Nucleus accumbens (tissue), 56 donors: ENCODE measurements at regions not wholly inside any gene's neighbourhood (a gene's known extent, or its start where the extent isn't known, plus 50 kb on each side); places are given as distances from the start of the nearest gene placed in this dataset.
"Not testable (repeated sequence)": the region's sequence is repeated elsewhere in the genome, so short reads cannot be mapped to it uniquely, and the experiment has no call there.

ENCODE experiments used
- DNase-seq, 56 donors: peaks; one replicate each; lab custom pipeline; 2025; lab: John Stamatoyannopoulos, UW

DNA sequence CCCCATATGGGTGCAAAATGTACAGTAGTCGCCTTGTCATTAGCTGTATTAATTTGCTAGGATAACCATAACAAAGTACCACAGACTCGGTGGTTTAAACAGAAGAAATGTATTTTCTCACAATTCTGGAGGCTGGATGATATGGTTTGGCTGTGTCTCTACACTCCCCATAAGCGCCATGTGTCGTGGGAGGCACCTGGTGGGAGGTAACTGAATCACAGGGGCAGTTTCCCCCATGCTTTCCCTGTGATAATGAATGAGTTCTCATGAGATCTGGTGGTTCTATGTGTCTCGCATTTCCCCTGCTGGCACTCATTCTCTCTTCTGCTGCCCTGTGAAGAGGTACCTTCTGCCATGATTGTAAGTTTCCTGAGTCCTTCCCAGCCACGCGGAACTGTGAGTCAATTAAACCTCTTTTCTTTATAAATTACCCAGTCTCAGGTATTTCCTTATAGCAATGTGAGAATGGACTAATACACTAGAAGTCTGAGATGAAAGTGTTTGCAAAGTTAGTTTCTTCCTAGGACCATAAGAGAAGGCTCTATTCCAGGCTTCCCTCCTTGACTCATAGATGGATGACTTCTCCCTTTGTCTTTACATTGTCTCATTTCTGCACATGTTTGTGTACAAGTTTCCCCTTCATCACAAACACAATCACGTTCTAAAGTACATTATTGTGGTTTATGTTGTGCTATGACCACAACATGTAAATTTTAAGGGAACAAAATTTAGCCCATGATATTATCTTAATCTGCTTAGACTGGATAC lies 1442.6 kb downstream of the SUCLG1 start:
- DNase-seq, result no peak

DNA sequence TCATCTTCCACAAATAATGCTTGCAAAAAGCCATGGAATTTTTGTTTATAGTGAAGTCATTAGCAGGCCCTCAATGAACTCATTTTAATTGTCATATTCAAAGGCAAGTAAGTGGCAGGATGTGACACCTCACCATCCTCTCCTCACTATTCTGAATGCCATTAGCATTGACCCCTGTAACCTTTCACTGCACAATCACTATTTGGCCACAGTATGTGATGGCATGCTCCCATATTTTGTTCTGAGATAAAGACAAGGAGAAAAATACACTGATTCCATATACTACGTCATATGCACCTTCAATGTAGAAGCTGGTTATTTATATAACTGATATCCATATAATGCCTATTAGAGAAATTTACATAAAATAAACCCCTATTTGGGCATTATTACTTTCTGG lies 1443.2 kb downstream of the SUCLG1 start:
- DNase-seq, result no peak

DNA sequence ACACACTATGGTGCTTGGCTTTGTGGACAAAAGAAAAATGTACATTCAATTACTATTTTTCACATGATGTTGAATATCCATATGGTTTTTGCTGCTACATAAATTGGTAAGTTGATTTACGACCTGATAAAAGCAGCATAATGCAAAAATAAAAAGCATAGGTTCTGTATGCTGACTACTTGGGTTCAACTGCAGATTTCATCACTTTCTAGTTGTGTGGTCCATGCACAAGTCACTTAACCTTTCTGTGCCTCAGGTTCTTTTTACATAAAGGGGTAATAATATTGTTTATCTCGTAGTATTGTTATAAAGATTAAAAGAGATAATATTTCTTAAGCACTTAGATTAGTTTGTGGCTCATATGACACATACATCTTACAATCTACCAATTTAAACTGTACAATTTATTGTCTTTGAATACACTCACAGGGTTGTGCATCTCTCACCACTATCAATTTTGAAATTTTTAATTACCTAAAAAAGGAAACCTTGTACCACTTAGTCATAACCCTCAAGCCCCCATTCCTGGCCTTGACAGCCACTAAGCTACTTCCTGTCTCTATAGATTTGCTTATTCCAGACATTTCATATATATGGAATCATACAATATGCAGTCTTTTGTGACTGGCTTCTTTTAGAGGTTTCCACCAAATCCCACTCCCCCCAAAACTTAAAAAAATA lies 1443.9 kb downstream of the SUCLG1 start:
- DNase-seq, result no peak

DNA sequence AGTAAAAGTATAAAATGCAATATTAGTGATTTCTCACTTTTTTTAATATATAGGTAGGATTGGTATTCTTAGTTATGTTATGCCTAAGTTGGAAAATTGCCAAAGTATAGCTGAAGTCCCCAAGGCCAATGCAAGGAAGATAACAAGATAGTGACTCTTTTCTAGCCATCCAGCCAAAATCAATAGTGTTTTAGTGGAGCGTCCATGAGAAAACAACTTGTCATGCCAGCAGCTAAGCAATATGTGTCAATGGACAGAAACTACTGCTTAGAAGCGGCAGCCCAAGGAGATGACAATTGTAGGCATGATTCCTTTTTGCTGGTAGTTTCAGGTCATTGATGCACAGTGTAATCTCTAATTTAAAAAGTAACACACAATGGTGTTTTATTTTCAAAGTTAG lies 1444.6 kb downstream of the SUCLG1 start:
- DNase-seq, result no peak

DNA sequence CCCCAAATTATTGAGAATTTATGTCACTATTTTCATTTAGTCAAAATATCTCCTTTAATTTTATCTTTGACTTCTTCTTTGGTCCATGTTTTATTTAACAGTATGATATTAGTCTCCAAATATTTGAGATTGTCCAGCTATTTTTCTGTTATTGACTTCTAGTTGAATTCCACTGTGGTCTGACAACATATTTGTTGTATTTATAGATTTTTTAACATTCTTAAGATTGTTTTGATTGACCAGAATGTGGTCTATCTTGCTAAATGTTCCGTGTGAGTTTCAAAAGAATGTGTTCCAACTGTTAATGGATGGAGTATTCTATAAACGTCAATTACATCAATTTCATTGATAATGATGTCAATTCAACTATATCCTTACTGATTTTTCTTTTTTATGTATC lies 1452.1 kb downstream of the SUCLG1 start:
- DNase-seq, result no peak

DNA sequence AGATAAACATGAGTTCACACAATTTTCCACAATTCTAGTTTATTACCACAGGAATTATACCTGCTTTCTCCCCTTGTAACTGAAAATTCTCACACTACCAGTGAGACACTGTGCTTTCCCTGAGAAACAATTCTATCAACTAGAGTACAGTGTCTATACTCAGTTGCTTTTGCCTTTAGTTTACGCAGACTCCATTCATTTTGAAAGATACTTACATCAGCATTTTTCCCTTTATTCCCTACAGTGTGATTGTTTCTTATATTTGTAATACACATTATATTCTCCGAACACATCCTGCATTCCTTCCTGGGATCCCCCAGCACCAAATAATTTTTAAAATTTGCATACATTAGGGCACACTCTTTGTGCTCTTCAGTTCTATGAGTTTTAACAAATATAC lies 1455.5 kb downstream of the SUCLG1 start:
- no peak for DNase-seq

DNA sequence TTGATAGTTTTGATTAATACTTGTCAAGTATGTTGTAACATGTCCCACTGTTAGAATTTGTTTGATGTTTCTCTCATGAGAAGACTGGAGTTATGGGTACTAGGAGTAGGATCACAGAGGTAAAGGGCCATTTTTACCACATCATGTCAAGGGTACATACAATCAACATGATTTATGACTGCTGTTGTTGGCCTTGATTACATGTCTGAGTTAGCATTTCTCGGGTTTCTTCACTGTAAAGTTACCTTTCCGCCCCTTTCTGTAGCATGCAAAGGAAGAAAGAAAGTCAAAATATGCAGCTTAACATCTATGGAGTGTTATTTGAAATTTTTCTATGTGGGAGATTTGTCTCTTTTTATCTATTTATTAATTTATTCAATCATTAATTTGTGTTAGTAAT lies 1456.4 kb downstream of the SUCLG1 start:
- no peak for DNase-seq

DNA sequence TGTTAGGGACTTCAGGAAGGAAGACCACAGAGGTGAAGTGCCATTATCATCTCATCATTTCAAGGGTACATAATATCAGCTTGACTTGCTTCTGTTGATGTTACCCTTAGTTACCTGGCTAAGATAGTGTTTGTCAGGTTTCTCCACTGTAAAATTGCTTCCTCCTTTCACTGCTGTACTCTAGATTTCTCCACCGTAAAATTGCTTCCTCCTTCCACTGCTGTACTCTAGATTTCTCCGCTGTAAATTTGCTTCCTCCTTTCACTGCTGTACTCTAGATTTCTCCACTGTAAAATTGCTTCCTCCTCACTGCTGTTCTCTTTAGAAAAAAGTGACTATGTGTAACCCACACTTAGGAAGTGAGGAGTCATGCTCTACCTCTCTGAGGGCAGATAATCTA lies 1460.3 kb downstream of the SUCLG1 start:
- DNase-seq, result no peak

DNA sequence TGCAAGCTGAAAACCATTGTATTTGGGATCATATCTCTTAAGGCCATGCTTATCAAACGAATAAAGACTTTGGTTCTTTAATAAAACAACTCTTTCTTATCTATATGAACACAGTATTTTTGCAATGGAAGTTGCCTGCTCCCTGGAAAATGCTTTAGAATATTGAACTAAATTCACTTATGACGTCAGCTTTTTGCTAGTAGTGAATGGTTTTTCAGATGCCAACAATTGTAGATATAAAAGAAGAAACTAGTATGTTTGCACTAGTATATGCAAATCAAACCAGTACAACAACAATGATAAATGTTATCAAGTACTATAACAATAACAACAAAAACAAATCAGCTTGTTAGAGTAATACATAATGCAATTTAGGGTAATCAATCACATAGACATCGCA lies 1462.9 kb downstream of the SUCLG1 start:
- DNase-seq, result no peak

DNA sequence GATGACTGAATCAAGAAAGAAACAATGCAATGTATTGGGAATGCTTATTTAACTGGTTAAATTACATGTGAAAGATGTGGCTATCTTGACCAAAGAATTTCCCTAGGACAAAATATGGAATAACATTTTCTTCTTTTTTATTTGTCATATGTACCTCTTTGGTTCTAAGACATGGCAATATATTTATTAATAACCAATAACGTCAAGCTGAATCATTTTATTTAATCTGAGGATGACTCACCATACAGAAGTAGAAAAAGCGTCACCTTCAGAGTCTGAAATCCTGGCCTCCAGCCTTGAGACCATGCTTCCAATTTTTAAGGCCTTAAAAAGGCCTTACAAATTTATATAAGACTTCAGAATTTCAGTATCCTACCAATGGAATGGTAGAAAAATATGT lies 1464.9 kb downstream of the SUCLG1 start:
- DNase-seq, result no peak

DNA sequence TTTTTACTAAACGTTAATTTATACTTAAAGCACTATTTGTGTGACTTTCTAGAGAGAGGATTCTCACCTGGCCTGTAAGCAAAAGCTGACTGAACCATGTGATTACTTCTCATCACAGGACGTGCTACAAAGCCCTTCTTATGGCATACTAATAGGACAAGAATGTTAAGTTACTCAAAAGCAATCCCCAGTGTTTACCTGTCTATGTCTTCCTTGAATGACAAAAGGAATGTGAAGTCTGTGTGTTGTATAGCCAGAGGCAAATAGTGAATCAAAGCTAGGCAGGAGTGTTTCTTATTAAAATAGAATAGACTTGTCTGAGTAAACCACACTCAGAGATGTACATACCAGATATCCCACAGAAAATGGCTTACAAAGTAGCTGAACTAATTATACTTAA lies 1465.5 kb downstream of the SUCLG1 start:
- no peak for DNase-seq

DNA sequence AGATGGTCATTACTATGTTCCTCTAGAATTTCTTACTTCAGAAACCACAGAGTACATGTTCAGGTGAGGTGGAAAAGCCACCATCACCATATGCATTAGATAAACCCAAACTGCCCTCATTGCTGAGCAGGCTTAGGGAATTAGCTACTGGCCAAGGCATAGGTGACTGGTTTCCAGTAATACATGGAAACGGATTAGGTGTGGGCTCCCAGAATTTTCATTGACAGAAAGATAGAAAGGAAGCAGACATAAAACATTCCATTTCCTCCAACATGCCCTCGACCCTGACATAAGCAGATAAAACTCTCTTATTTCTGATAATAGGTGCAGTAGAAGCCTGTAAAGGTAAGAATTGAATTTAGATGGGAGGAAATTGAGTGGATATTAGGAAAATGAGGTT lies 1466.1 kb downstream of the SUCLG1 start:
- no peak for DNase-seq

DNA sequence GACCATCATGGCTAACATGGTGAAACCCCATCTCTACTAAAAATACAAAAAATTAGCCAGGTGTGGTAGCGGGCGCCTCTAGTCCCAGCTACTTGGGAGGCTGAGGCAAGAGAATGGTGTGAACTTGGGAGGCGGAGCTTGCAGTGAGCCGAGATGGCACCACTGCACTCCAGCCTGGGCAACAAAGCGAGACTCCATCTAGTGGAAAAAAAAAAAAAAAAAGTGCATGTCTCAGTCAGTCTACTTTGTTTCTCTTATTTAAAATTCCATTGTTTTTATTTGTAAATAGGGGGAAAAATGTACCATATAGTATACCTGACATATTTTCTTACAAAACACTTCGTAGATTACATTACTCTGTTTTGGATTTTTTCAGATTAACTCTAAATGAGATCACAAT lies 1471.4 kb downstream of the SUCLG1 start:
- not testable (repeated sequence) for DNase-seq

DNA sequence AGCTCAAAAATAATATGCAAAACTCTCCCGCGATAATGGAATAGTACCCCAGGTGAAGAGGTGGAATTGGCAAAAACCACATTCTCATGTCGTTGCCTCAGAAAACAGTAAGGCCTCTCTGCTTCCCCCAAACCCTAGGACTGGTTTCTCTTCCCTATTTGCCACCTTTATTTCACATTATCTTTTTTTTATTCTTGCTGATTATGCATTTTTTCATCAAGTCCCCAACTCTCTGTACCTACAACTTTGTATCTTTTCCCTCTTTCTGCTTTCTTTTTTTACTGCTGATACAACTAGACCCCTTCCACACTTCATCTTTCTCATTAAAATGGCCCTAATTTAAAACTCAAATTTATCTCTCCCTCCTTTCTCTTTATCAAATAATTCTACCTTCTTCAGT lies 1472.2 kb downstream of the SUCLG1 start:
- no peak for DNase-seq

DNA sequence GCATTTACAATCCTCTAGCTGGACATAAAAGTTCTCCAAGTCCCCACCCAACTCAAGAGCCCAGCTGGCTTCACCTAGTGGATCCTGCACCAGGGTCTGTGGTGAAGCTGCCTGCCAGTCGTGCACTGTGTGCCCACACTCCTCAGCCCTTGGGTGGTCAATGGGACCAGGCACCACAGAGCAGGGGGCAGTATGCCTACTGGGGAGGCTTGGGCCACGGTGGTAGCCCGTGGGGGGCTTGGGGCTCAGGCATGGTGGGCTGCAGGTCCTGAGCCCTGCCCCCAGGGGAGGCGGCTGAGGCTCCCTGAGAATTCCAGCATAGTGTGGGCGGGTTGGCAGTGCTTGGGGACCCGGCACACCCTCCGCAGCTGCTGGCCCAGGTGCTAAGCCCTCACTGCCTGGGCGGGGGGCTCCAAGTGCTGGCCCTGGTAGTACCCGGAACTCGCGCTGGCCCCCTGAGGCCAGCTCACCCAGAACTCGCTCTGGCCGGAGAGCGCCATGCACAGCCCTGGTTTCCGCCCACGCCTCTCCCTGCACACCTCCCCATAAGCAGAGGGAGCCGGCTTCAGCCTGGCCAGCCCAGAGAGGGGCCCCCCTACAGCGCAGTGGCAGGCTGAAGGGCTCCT lies 1473.4 kb downstream of the SUCLG1 start:
- DNase-seq, result no peak

DNA sequence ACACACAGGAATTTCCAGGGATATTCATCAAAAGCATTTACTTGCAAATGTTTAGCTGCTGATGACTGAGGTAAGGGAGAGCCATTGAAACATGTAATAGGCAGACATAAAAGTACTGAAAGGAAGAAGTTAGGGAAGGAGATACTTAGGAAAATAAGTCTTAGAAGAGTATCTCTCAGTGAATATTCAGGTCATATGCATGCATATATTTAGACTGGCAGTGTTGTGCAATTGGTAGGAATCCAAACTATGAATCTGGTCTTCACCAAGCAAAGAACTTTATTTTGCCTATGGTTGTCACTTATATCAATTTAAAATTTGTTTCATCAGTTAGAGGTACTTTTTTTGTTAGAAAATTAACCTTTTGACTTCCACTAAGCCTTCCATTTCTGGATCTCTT lies 1490.7 kb downstream of the SUCLG1 start:
- no peak for DNase-seq

DNA sequence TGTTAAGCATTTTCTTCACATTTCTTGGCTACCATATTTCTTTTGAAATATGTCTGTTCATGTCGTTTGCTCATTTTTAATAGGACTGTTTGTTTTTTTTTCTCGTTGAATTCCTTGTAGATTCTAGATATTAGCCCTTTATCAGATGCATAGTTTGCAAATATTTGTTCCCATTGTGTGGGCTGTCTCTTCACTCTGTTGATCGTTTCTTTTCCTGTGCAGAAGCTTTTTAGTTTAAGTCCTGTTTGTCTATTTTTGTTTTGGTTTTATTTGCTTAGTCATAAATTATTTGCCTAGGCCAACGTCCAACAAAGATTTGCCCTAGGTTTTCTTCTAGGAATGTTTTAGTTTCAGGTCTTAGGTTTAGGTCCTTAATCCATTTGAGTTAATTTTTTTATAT lies 1494.7 kb downstream of the SUCLG1 start:
- DNase-seq, result no peak

DNA sequence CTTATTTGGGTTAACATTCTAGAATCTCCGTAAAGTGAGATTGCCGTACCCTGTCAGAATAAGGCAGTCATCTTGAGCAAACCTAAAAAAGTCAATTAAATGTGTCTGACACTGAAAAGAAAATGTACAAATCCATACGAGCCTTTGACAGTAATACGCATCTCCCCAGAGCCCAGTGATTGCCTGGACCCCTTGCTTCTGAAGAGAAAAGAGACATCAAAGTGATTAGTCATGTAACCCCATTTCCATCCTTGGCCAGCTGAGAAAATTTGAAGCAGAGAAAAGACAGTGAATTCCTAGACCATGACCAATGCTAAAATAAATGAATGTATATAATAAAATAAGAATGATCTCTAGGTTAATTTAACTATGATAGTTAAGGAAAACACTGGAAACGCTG lies 1499.4 kb downstream of the SUCLG1 start:
- DNase-seq, result no peak

DNA sequence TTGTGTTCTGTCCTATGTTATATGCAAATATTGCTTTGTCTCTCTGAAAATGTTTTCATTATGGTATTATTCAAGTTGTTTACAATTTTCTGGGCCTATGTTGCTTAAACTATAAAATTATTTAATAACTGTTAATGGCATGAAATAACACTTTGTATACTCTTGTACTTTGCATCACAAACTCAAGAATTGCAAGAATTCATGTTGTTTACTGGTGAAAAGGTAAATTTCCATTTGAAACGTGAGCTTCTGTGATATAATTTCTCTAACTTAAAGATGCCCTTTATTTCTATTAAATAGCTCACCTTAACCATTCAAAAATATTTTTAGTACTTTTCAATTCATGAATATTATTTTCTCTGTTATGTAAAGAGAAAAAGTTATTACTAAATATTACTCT lies 1504.2 kb downstream of the SUCLG1 start:
- no peak for DNase-seq

DNA sequence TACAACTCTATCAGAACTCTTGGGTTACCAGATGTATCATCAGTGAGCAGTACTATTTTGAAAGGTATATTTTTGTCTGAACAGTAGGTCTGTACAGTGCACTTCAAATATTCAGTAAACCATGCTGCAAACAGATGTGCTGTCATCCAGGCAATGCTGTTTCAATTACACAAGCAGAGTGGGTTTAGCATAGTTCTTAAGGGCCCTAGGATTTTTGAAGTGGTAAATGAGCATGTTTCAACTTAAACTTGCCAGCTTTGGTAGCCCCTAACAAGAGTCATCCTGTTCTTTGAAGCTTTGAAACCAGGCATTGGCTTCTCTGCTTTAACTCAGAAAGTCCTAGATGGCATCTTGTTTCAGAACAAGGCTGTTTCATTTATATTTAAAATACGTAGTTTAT lies 1519.9 kb downstream of the SUCLG1 start:
- no peak for DNase-seq

DNA sequence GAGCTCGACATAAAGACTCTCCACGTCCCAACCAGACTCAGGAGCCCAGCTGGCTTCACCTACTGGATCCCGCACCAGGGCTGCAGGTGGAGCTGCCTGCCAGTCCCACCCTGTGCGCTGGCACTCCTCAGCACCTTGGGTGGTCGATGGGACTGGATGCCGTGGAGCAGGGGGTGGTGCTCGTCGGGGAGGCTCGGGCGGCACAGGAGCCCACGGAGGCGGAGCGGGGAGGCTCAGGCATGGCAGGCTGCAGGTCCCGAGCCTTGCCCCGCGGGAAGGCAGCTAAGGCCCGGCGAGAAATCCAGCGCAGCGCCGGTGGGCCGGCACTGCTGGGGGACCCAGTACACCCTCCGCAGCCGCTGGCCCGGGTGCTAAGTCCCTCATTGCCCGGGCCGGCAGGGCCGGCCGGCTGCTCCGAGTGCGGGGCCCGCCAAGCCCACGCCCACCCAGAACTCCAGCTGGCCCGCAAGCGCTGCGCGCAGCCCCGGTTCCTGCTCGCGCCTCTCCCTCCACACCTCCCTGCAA lies 1520.7 kb downstream of the SUCLG1 start:
- DNase-seq, result not testable (repeated sequence)

DNA sequence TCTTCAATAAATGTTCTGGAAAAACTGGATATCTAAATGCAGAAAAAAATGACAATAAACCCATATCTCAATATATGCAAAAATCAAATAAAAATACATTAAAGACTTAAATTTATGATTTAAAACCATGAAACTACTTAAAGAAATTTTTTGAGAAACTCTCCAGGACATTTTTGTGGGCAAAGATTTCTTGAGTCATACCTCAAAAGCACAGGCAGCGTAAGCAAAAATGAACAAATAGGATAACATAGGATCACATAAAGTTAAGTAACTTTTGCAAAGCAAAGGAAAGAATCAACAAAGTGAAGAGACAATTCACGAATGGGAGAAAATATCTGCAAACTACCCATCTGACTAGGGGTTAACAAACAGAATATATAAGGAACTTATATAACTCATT lies 1545.5 kb downstream of the SUCLG1 start:
- no peak for DNase-seq
